ENCODE measurements at regions not wholly inside any gene's neighbourhood (a gene's known extent, or its start where the extent isn't known, plus 50 kb on each side); places are given as distances from the start of the nearest gene placed in this dataset.

- no peaks in the 10 kb centered on the region for H3K27me3 ChIP-seq (ENCODE audit: control insufficient read depth, extremely low read depth, insufficient read depth, low read length)
- no peak overlapping the region for H3K4me3 ChIP-seq (ENCODE audit: control insufficient read depth in 2 of 3, extremely low read depth in 1 of 3, insufficient read depth in 2 of 3, low read depth in 1 of 3, low read length in 3 of 3)
- no peak for DNase-seq (ENCODE audit: low read depth, low spot score)
- FAIRE-seq, result no peak
- no peaks in the 10 kb centered on the region for H4K20me1 ChIP-seq (ENCODE audit: control insufficient read depth, extremely low read depth, insufficient read depth, low read length)
- no peaks in the 10 kb centered on the region for H3K9me3 ChIP-seq (ENCODE audit: control insufficient read depth, low read depth, low read length)
- no peak overlapping the region for H3K9ac ChIP-seq (ENCODE audit: control insufficient read depth, extremely low read depth, insufficient read depth, low read length)
- no peaks in the 10 kb centered on the region for H3K4me1 ChIP-seq (ENCODE audit: control insufficient read depth, extremely low read depth, insufficient read depth, low read length)
- TF ChIP-seq EZH2 (IDR thresholded peaks at IDR 0.05; ENCODE audit: low read length), result no peak
- TF ChIP-seq CTCF (optimal IDR thresholded peaks at IDR 0.05 in 1 of 3, IDR thresholded peaks at IDR 0.05 in 1 of 3, conservative IDR thresholded peaks at IDR 0.05 in 1 of 3; ENCODE audit: extremely low read depth in 1 of 3, insufficient read depth in 2 of 3, low read length in 3 of 3), result no peak
- H3K9me1 ChIP-seq (ENCODE audit: control insufficient read depth, extremely low read depth, insufficient read depth, low read length), result no peaks in the 10 kb centered on the region
- dilution Hi-C loops (cut with MboI; ENCODE audit: extremely low pct_ligation_motif_present, low sequenced_read_pairs), result no loop called here
- no peak overlapping the region for H3K27ac ChIP-seq (ENCODE audit: control insufficient read depth, insufficient read depth, low read length)
- H3K4me2 ChIP-seq (ENCODE audit: control insufficient read depth, extremely low read depth, insufficient read depth, low read depth, low read length), result no peak overlapping the region
- H3K79me2 ChIP-seq (ENCODE audit: control insufficient read depth, insufficient read depth, low read length), result no peaks in the 10 kb centered on the region
- H3K36me3 ChIP-seq (ENCODE audit: control insufficient read depth in 2 of 2, extremely low read depth in 1 of 2, insufficient read depth in 2 of 2, low read length in 2 of 2), result no peaks in the 10 kb centered on the region
- no peak overlapping the region for H2AFZ ChIP-seq (ENCODE audit: control insufficient read depth, low read length)
These were observed 475.4 kb downstream of the NLGN4X start for GRCh38 chrX:5753291-5753690.

GRCh38 chrX:5752831-5753230, 475.8 kb downstream of the NLGN4X start:
- no peaks in the 10 kb centered on the region for H3K9me1 ChIP-seq (ENCODE audit: control insufficient read depth, extremely low read depth, insufficient read depth, low read length)
- H3K4me1 ChIP-seq (ENCODE audit: control insufficient read depth, extremely low read depth, insufficient read depth, low read length), result no peaks in the 10 kb centered on the region
- no peaks in the 10 kb centered on the region for H3K9me3 ChIP-seq (ENCODE audit: control insufficient read depth, low read depth, low read length)
- no peaks in the 10 kb centered on the region for H3K36me3 ChIP-seq (ENCODE audit: control insufficient read depth in 2 of 2, extremely low read depth in 1 of 2, insufficient read depth in 2 of 2, low read length in 2 of 2)
- no peak overlapping the region for H2AFZ ChIP-seq (ENCODE audit: control insufficient read depth, low read length)
- dilution Hi-C loops (cut with MboI; ENCODE audit: extremely low pct_ligation_motif_present, low sequenced_read_pairs), result no loop called here
- no peak overlapping the region for H3K9ac ChIP-seq (ENCODE audit: control insufficient read depth, extremely low read depth, insufficient read depth, low read length)
- FAIRE-seq (no peak), DNase-seq (ENCODE audit: low read depth, low spot score) (no peak)
- no peak overlapping the region for H3K27ac ChIP-seq (ENCODE audit: control insufficient read depth, insufficient read depth, low read length)
- H3K4me3 ChIP-seq (ENCODE audit: control insufficient read depth in 2 of 3, extremely low read depth in 1 of 3, insufficient read depth in 2 of 3, low read depth in 1 of 3, low read length in 3 of 3), result no peak overlapping the region
- no peak for TF ChIP-seq CTCF (optimal IDR thresholded peaks at IDR 0.05 in 1 of 3, IDR thresholded peaks at IDR 0.05 in 1 of 3, conservative IDR thresholded peaks at IDR 0.05 in 1 of 3; ENCODE audit: extremely low read depth in 1 of 3, insufficient read depth in 2 of 3, low read length in 3 of 3)
- TF ChIP-seq EZH2 (IDR thresholded peaks at IDR 0.05; ENCODE audit: low read length), result no peak
- H3K27me3 ChIP-seq (ENCODE audit: control insufficient read depth, extremely low read depth, insufficient read depth, low read length), result no peaks in the 10 kb centered on the region
- no peaks in the 10 kb centered on the region for H4K20me1 ChIP-seq (ENCODE audit: control insufficient read depth, extremely low read depth, insufficient read depth, low read length)
- H3K4me2 ChIP-seq (ENCODE audit: control insufficient read depth, extremely low read depth, insufficient read depth, low read depth, low read length), result no peak overlapping the region
- H3K79me2 ChIP-seq (ENCODE audit: control insufficient read depth, insufficient read depth, low read length), result no peaks in the 10 kb centered on the region
